ENCODE measurements at regions not wholly inside any gene's neighbourhood (a gene's known extent, or its start where the extent isn't known, plus 50 kb on each side); places are given as distances from the start of the nearest gene placed in this dataset.
"Not testable (repeated sequence)": the region's sequence is repeated elsewhere in the genome, so short reads cannot be mapped to it uniquely, and the experiment has no call there.

DNA sequence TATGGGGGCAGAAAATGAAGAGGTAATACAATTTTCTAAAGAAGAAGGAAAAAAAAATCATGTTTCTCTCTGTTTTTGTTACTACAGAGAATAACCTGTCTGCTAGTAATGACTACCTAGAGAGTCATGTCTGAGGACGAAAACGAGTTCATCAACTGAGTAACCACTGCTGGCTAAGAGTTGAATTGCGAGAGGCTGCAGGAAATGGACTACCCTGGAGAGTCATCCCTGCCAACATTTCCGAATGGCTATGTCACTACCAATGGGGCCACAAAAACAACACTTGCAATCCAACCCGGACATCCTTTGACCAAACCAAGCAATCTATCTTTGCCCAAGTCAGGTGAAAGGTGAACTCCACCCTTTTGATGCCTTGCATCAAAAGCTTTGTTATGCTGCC is 120.6 kb downstream of the FCRL5 start:
- H3K36me3 ChIP-seq = no peaks in the 10 kb centered on the region
- intact Hi-C loops (cut with DNase I) = no loop called here
- H3K27ac ChIP-seq = no peak overlapping the region
- H3K4me1 ChIP-seq (replicated peaks) = no peaks in the 10 kb centered on the region
- H3K27me3 ChIP-seq (replicated peaks; ENCODE audit: insufficient read depth) = no peaks in the 10 kb centered on the region
- WGBS = 97% methylated on average over 5 of the region's 5 CpGs
- TF ChIP-seq POLR2AphosphoS5 (IDR thresholded peaks at IDR 0.05) (no peak), POLR2A (IDR thresholded peaks at IDR 0.05) (no peak), CTCF (IDR thresholded peaks at IDR 0.05) (no peak)
- no peak overlapping the region for H3K4me3 ChIP-seq
- no peak for DNase-seq (ENCODE audit: low spot score)
- H3K9me3 ChIP-seq = no peaks in the 10 kb centered on the region

DNA sequence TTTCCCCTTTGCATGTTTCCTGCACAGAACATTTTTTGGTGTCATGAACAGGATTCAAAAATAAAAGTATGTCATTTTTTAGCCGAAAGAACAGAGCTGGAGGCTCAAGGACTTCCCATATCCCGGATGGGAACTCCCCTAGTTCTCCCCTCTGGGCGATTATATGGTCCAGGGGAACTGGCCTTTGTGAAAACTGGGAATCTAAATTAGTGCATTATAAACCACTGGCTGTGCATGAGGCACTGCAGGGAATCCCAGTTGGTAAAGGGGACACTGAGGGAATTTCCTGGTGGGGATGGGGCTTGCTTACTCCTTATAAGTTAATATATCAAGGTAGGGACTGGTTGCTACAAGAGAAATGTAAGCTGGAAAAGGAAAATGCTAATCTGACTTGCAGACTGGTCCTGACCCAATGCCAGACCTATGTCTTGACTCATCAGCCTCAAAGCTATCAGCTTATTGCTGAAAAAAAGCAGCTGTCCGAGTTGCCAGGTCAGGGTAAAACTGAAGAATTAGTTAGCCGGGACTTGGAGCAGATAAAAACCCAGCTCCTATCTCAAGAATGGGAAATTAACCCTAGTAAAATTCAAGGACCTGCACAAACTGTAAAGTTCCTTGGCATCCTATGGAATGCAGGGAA is 122.6 kb downstream of the FCRL5 start:
- no peak overlapping the region for H3K27ac ChIP-seq
- TF ChIP-seq CTCF (IDR thresholded peaks at IDR 0.05) = no peak
- TF ChIP-seq POLR2AphosphoS5 (IDR thresholded peaks at IDR 0.05) = no peak
- TF ChIP-seq POLR2A (IDR thresholded peaks at IDR 0.05) = no peak
- no peaks in the 10 kb centered on the region for H3K27me3 ChIP-seq (replicated peaks; ENCODE audit: insufficient read depth)
- H3K4me1 ChIP-seq (replicated peaks) = no peaks in the 10 kb centered on the region
- H3K9me3 ChIP-seq = no peaks in the 10 kb centered on the region
- H3K4me3 ChIP-seq = no peak overlapping the region
- WGBS = 70% methylated on average over 5 of the region's 5 CpGs
- H3K36me3 ChIP-seq = no peaks in the 10 kb centered on the region
- no peak for DNase-seq (ENCODE audit: low spot score)
- intact Hi-C loops (cut with DNase I) = no loop called here

DNA sequence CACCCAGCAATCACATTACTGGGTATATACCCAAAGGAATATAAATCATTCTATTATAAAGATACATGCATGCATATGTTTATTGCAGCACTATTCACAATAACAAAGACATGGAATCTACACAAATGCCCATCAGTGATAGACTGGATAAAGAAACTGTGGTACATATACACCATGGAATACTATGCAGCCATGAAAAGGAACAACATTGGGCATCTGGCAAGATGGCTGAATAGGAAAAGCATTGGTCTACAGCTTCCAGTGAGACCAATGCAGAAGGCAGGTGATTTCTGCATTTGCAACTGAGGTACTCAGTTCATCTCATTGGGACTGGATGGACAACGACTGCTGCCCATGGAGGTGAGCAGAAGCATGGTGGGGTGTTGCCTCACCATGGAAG is 128.6 kb downstream of the FCRL5 start:
- H3K27me3 ChIP-seq (replicated peaks; ENCODE audit: insufficient read depth); H3K4me1 ChIP-seq (replicated peaks); H3K27ac ChIP-seq; H3K9me3 ChIP-seq; intact Hi-C loops (cut with DNase I); H3K4me3 ChIP-seq; H3K36me3 ChIP-seq; DNase-seq (ENCODE audit: low spot score): not testable (repeated sequence)
- 100% methylated on average over 1 of the region's 1 CpG for WGBS

DNA sequence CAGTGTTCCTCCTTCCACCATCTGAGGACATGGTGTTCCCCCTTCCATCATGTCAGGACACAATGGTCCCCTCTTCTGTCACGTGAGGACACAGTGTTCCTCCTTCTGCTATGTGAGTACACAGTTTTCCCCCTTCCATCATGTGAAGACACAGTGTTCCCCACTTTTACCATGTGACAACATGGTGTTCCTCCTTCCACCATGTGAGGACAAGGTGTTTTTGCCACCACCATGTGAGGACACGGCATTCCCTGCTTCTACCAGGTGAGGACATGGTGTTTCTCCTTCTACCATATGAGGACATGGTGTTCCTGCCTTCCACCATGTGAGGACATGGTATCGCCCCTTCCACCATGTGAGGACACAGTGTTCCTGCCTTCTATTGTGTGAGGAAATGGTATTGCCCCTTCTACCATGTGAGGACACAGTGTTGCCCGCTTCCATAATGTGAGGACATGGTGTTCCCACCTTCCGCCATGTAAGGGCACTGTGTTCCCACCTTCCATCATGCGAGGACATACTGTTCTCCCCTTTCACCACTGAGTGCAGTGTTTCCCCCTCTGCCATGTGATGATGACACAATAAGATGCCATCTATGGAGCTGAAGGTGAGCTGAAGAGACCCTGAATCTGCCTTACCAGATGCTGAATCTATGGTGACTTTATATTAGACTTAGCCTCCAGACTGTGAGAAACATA is 132.3 kb downstream of the FCRL5 start:
- intact Hi-C loops (cut with DNase I) = no loop called here
- Histone ChIP-seq H3K27me3 (replicated peaks; ENCODE audit: insufficient read depth) (no peaks in the 10 kb centered on the region), H3K27ac (no peak overlapping the region), H3K4me1 (replicated peaks) (no peaks in the 10 kb centered on the region), H3K36me3 (no peaks in the 10 kb centered on the region), H3K4me3 (no peak overlapping the region), H3K9me3 (no peaks in the 10 kb centered on the region)
- 94% methylated on average over 6 of the region's 6 CpGs for WGBS
- no peak for DNase-seq (ENCODE audit: low spot score)
- TF ChIP-seq POLR2A (IDR thresholded peaks at IDR 0.05) (no peak), POLR2AphosphoS5 (IDR thresholded peaks at IDR 0.05) (no peak), CTCF (IDR thresholded peaks at IDR 0.05) (no peak)

GRCh38 chr1:157418659-157419058 is 133.7 kb downstream of the FCRL5 start:
- Histone ChIP-seq H3K4me1 (replicated peaks) (no peaks in the 10 kb centered on the region), H3K27ac (no peak overlapping the region), H3K36me3 (no peaks in the 10 kb centered on the region), H3K27me3 (replicated peaks; ENCODE audit: insufficient read depth) (no peaks in the 10 kb centered on the region), H3K9me3 (no peaks in the 10 kb centered on the region), H3K4me3 (no peak overlapping the region)
- intact Hi-C loops (cut with DNase I) = no loop called here
- 84% methylated on average over 3 of the region's 3 CpGs for WGBS
- TF ChIP-seq POLR2AphosphoS5 (IDR thresholded peaks at IDR 0.05) = no peak
- TF ChIP-seq POLR2A (IDR thresholded peaks at IDR 0.05) = no peak
- TF ChIP-seq CTCF (IDR thresholded peaks at IDR 0.05) = no peak
- DNase-seq (ENCODE audit: low spot score) = no peak

Measured in prostate gland (tissue), 2 donors.